Loucy (cell line): ENCODE measurements at regions not wholly inside any gene's neighbourhood (a gene's known extent, or its start where the extent isn't known, plus 50 kb on each side); places are given as distances from the start of the nearest gene placed in this dataset.

ENCODE experiments used
- H2AFZ ChIP-seq: fragments of 200-600 bp; sonication (generic); 2 replicates; pipeline ENCODE4 v1.6.0; 2016; ENCODE audit warnings: antibody characterized with exemption, mild to moderate bottlenecking, low read length, moderate library complexity
- H3F3A ChIP-seq: fragments of 200-600 bp; 2 replicates; pipeline ENCODE4 v1.6.0; 2016; ENCODE audit warnings: antibody characterized with exemption, low read depth, mild to moderate bottlenecking
- H3K27me3 ChIP-seq: fragments of 200-600 bp; sonication (generic); 2 replicates; pipeline ENCODE4 v1.6.1; 2014; ENCODE audit warnings: low read length, mild to moderate bottlenecking; ENCODE audit not compliant: insufficient read depth, poor library complexity, severe bottlenecking
- H3K36me3 ChIP-seq: fragments of 200-600 bp; sonication (generic); 2 replicates; pipeline ENCODE4 v1.6.1; 2016; ENCODE audit warnings: low read length; ENCODE audit not compliant: insufficient read depth
- H3K4me1 ChIP-seq: fragments of 200-600 bp; sonication (generic); 2 replicates; pipeline ENCODE4 v1.5.1; 2014; ENCODE audit warnings: low read length, mild to moderate bottlenecking; ENCODE audit not compliant: insufficient read depth, poor library complexity, severe bottlenecking
- H3K4me2 ChIP-seq: fragments of 200-600 bp; sonication (generic); 2 replicates; pipeline ENCODE4 v1.6.0; 2014; ENCODE audit warnings: antibody characterized with exemption, low read length, low read depth, mild to moderate bottlenecking; ENCODE audit not compliant: poor library complexity, severe bottlenecking
- H3K4me3 ChIP-seq: fragments of 200-600 bp; sonication (generic); 2 replicates; pipeline ENCODE4 v1.5.1; 2014; ENCODE audit warnings: low read length, mild to moderate bottlenecking, mixed read lengths; ENCODE audit not compliant: poor library complexity, severe bottlenecking
- H3K79me2 ChIP-seq: fragments of 200-600 bp; sonication (generic); 2 replicates; pipeline ENCODE4 v1.6.1; 2014; ENCODE audit warnings: low read length; ENCODE audit not compliant: insufficient read depth
- H3K9ac ChIP-seq: fragments of 200-600 bp; sonication (generic); 2 replicates; pipeline ENCODE4 v1.6.0; 2014; ENCODE audit warnings: mild to moderate bottlenecking, low read depth, low read length, moderate library complexity; ENCODE audit not compliant: poor library complexity, severe bottlenecking
- H3K9me2 ChIP-seq: fragments of 200-600 bp; sonication (generic); replicated peaks from 2 replicates; pipeline ENCODE4 v1.6.1; 2016; ENCODE audit warnings: low read depth, low read length, mixed read lengths
- H3K9me3 ChIP-seq: fragments of 200-600 bp; sonication (generic); 2 replicates; pipeline ENCODE4 v1.6.1; 2014; ENCODE audit warnings: mild to moderate bottlenecking, antibody characterized with exemption, low read length, low read depth; ENCODE audit not compliant: insufficient read depth
- H4K20me1 ChIP-seq: fragments of 200-600 bp; sonication (generic); 2 replicates; pipeline ENCODE4 v1.6.0; 2014; ENCODE audit warnings: antibody characterized with exemption, low read length, mild to moderate bottlenecking; ENCODE audit not compliant: insufficient read depth, poor library complexity, severe bottlenecking
- CTCF ChIP-seq: fragments of 200-600 bp; sonication (generic); conservative IDR thresholded peaks from 2 replicates; pipeline ENCODE4 v1.5.1; 2014; ENCODE audit warnings: mild to moderate bottlenecking, antibody characterized with exemption, low read length
- EZH2phosphoT487 ChIP-seq: fragments of 200-600 bp; IDR thresholded peaks from 2 replicates; pipeline ENCODE4 v1.6.1; 2018; ENCODE audit warnings: antibody characterized with exemption, mild to moderate bottlenecking, moderate library complexity, borderline replicate concordance

- Histone ChIP-seq H2AFZ (no peak overlapping the region), H3K79me2 (no peaks in the 10 kb centered on the region), H3K4me2 (no peak overlapping the region), H3K27me3 (no peaks in the 10 kb centered on the region), H3K4me3 (no peak overlapping the region), H3K4me1 (no peaks in the 10 kb centered on the region), H3K36me3 (no peaks in the 10 kb centered on the region), H3F3A (no peaks in the 10 kb centered on the region), H3K9ac (no peak overlapping the region), H3K9me2 (no peaks in the 10 kb centered on the region), H4K20me1 (no peaks in the 10 kb centered on the region), H3K9me3 (no peaks in the 10 kb centered on the region)
- no peak for TF ChIP-seq CTCF
- TF ChIP-seq EZH2phosphoT487 = no peak
These were observed 1355.5 kb downstream of the MAT2B start for GRCh38 chr5:164860896-164861295.

- no peaks in the 10 kb centered on the region for H4K20me1 ChIP-seq
- H3K79me2 ChIP-seq = no peaks in the 10 kb centered on the region
- H3K4me3 ChIP-seq = no peak overlapping the region
- H2AFZ ChIP-seq = no peak overlapping the region
- TF ChIP-seq CTCF (no peak), EZH2phosphoT487 (no peak)
- H3K9ac ChIP-seq = no peak overlapping the region
- no peaks in the 10 kb centered on the region for H3K36me3 ChIP-seq
- no peaks in the 10 kb centered on the region for H3K9me3 ChIP-seq
- H3F3A ChIP-seq = no peaks in the 10 kb centered on the region
- no peaks in the 10 kb centered on the region for H3K27me3 ChIP-seq
- H3K4me1 ChIP-seq = no peaks in the 10 kb centered on the region
- no peak overlapping the region for H3K4me2 ChIP-seq
- H3K9me2 ChIP-seq = no peaks in the 10 kb centered on the region
These were observed 1356.2 kb downstream of the MAT2B start for GRCh38 chr5:164861610-164862009.

- Histone ChIP-seq H3K4me2 (no peak overlapping the region), H4K20me1 (no peaks in the 10 kb centered on the region), H3F3A (no peaks in the 10 kb centered on the region), H3K4me1 (no peaks in the 10 kb centered on the region), H3K27me3 (no peaks in the 10 kb centered on the region), H3K36me3 (no peaks in the 10 kb centered on the region), H3K9me2 (no peaks in the 10 kb centered on the region), H3K79me2 (no peaks in the 10 kb centered on the region), H3K4me3 (no peak overlapping the region), H2AFZ (no peak overlapping the region), H3K9ac (no peak overlapping the region), H3K9me3 (no peaks in the 10 kb centered on the region)
- no peak for TF ChIP-seq CTCF
- TF ChIP-seq EZH2phosphoT487 = no peak
These were observed 1363.3 kb downstream of the MAT2B start for GRCh38 chr5:164868761-164869160.
